RWPE2 (cell line): ENCODE measurements at regions not wholly inside any gene's neighbourhood (a gene's known extent, or its start where the extent isn't known, plus 50 kb on each side); places are given as distances from the start of the nearest gene placed in this dataset.

Experiments
- ATAC-seq: fragments of 200-7000 bp; cut with Tn5 transposase; 3 replicates; pipeline ENCODE4 v1.9.1; 2021; ENCODE audit warnings: low read depth
- DNase-seq: peaks from one replicate; pipeline ENCODE4 v3.0.0-alpha.2; 2020; ENCODE audit warnings: low spot score
- H3K27ac ChIP-seq: fragments of 450-650 bp; 2 replicates; pipeline ENCODE4 v1.5.1; 2017; ENCODE audit warnings: mild to moderate bottlenecking; ENCODE audit not compliant: poor library complexity, severe bottlenecking
- H3K27me3 ChIP-seq: fragments of 250-450 bp; sonication (Bioruptor Pico); 2 replicates; pipeline ENCODE4 v1.5.1; 2021; ENCODE audit warnings: mild to moderate bottlenecking, moderate library complexity; ENCODE audit not compliant: insufficient read depth, poor library complexity, severe bottlenecking
- H3K36me3 ChIP-seq: fragments of 250-450 bp; sonication (Bioruptor Pico); 2 replicates; pipeline ENCODE4 v1.5.1; 2020; ENCODE audit warnings: low read depth, mild to moderate bottlenecking, moderate library complexity
- H3K4me1 ChIP-seq: fragments of 250-450 bp; sonication (Bioruptor Pico); 2 replicates; pipeline ENCODE4 v1.5.1; 2021; ENCODE audit warnings: mild to moderate bottlenecking, moderate library complexity; ENCODE audit not compliant: insufficient read depth, poor library complexity, severe bottlenecking
- H3K4me3 ChIP-seq: fragments of 250-450 bp; sonication (Bioruptor Pico); 2 replicates; pipeline ENCODE4 v1.5.1; 2021; ENCODE audit warnings: mild to moderate bottlenecking, moderate library complexity; ENCODE audit not compliant: severe bottlenecking
- H3K9me3 ChIP-seq: fragments of 250-450 bp; sonication (Bioruptor Pico); 2 replicates; pipeline ENCODE4 v1.5.1; 2021; ENCODE audit warnings: mild to moderate bottlenecking, moderate library complexity; ENCODE audit not compliant: severe bottlenecking
- CTCF ChIP-seq: fragments of 450-650 bp; IDR thresholded peaks from one replicate; pipeline ENCODE4 v1.5.1; 2017; ENCODE audit warnings: mild to moderate bottlenecking, moderate library complexity; ENCODE audit not compliant: poor library complexity, severe bottlenecking

GRCh38 chr4:186481998-186482790 lies 73.2 kb downstream of the MTNR1A start:
- Histone ChIP-seq H3K4me3 (no peak overlapping the region), H3K27me3 (no peaks in the 10 kb centered on the region), H3K9me3 (no peaks in the 10 kb centered on the region), H3K36me3 (no peaks in the 10 kb centered on the region), H3K4me1 (no peaks in the 10 kb centered on the region), H3K27ac (no peak overlapping the region)
- no peak for TF ChIP-seq CTCF
- DNase-seq (no peak), ATAC-seq (no peak)

DNA sequence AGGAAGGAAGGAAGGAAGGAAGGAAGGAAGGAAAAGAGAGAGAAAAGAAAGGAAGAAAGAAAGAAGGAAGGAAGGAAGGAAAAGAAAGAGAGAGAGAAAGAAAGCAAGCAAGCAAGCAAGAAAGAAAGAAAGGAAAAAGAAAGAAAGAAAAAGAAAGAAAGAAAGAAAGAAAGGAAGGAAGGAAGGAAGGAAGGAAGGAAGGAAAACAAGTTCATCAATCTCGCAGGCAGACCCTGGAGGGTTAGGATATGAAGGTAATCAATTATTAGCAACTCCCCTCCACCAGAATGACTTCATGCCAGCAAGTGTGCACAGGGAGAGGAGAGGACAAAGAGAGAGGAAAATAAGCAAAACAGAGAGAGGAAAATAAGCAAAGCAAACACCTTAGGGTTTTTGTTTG lies 80.2 kb downstream of the MTNR1A start:
- no peaks in the 10 kb centered on the region for H3K4me1 ChIP-seq
- H3K36me3 ChIP-seq = no peaks in the 10 kb centered on the region
- no peak for DNase-seq
- no peaks in the 10 kb centered on the region for H3K9me3 ChIP-seq
- no peak overlapping the region for H3K27ac ChIP-seq
- no peak for ATAC-seq
- no peak for TF ChIP-seq CTCF
- no peak overlapping the region for H3K4me3 ChIP-seq
- no peaks in the 10 kb centered on the region for H3K27me3 ChIP-seq

DNA sequence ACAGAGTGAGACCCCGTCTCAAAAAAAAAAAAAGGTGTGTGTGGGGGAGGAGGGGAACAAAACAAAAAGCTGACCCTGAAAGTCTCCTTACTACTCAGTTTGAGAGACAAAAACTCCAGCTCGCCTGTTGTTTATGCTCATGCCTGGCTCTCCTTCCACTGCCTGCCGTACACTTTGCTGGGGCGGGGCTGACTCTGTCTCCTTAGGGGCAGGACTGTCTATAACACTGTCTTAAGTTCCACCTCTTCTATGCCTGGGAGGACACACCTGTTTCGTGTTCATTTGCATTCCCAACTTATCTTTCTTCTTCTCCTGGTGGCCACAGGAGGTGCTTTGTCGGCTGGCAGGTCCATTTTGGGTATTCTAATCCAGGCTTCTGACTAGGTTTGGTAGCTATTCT lies 81.4 kb downstream of the MTNR1A start:
- no peaks in the 10 kb centered on the region for H3K9me3 ChIP-seq
- H3K27ac ChIP-seq = no peak overlapping the region
- DNase-seq (no peak), ATAC-seq (no peak)
- no peak overlapping the region for H3K4me3 ChIP-seq
- no peaks in the 10 kb centered on the region for H3K4me1 ChIP-seq
- no peaks in the 10 kb centered on the region for H3K36me3 ChIP-seq
- TF ChIP-seq CTCF = no peak
- no peaks in the 10 kb centered on the region for H3K27me3 ChIP-seq

DNA sequence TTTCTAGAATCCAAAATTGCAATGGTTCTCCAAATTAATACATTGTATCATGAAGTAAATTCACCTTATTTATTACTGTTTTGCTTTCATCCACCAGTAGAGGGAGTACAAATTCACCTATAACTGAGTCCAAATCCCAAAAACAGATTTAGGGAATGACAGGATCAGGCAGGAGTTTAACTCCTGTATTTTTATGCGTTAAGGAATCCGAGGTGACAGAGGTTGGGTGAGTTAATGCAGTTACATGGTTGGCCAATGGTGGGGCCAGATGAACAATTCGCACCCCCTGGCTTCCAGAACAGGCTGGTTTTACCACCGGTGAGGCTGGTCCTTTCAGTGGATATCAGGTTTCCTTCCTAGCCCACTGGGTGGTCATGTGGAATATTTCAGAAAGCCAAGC lies 82.4 kb downstream of the MTNR1A start:
- DNase-seq = no peak

More for the DNA sequence above, 82.4 kb downstream of the MTNR1A start:
- no peak overlapping the region for H3K4me3 ChIP-seq
- H3K9me3 ChIP-seq = no peaks in the 10 kb centered on the region
- no peak overlapping the region for H3K27ac ChIP-seq
- no peaks in the 10 kb centered on the region for H3K36me3 ChIP-seq
- no peaks in the 10 kb centered on the region for H3K27me3 ChIP-seq
- peak; percentile 79 for TF ChIP-seq CTCF
- H3K4me1 ChIP-seq = no peaks in the 10 kb centered on the region
- ATAC-seq = 0 out of 3 replicates have a peak, but pooled peaks have one; percentile 19
